ENCODE measurements at regions not wholly inside any gene's neighbourhood (a gene's known extent, or its start where the extent isn't known, plus 50 kb on each side); places are given as distances from the start of the nearest gene placed in this dataset.

DNA sequence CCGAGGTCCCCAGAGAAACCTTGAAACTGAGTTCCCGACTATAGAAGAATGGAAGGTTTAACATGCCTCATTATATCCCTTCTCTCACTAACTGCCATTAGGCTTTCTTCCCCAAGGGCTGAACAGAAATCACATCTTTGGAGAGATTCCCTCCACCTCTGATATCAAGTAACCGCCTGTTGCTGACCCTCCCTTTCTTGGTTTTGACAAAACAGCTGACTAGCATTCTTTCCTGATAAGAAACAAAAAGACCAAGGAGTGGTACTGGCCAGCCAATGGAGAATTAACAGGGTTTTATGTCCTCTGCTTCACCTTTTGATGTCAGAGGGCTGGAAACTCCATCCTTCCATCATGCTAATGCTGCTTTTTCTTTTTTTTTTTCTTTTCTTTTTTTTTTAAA lies 176.6 kb upstream of the ADGRB3 start:
- TF ChIP-seq SRSF9 (IDR thresholded peaks at IDR 0.05; ENCODE audit: borderline replicate concordance, low read depth, low read length) (no peak), ZNF766 (CRISPR knock-in tag; conservative IDR thresholded peaks at IDR 0.05) (no peak), RAD21 (CRISPR knock-in tag; conservative IDR thresholded peaks at IDR 0.05 in 1 of 2, IDR thresholded peaks at IDR 0.05 in 1 of 2) (no peak), ARNT (IDR thresholded peaks at IDR 0.05) (no peak), PHF8 (IDR thresholded peaks at IDR 0.05; ENCODE audit: borderline replicate concordance, low read length) (no peak), ELF4 (CRISPR knock-in tag; IDR thresholded peaks at IDR 0.05) (no peak), SMARCE1 (IDR thresholded peaks at IDR 0.05) (no peak), ZNF785 (CRISPR knock-in tag; IDR thresholded peaks at IDR 0.05) (no peak)
- TF ChIP-seq, protein P1, sequence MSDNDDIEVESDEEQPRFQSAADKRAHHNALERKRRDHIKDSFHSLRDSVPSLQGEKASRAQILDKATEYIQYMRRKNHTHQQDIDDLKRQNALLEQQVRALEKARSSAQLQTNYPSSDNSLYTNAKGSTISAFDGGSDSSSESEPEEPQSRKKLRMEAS (CRISPR knock-in tag; IDR thresholded peaks at IDR 0.05), result no peak

Data from K562 (cell line).